ENCODE measurements at regions not wholly inside any gene's neighbourhood (a gene's known extent, or its start where the extent isn't known, plus 50 kb on each side); places are given as distances from the start of the nearest gene placed in this dataset.

DNA sequence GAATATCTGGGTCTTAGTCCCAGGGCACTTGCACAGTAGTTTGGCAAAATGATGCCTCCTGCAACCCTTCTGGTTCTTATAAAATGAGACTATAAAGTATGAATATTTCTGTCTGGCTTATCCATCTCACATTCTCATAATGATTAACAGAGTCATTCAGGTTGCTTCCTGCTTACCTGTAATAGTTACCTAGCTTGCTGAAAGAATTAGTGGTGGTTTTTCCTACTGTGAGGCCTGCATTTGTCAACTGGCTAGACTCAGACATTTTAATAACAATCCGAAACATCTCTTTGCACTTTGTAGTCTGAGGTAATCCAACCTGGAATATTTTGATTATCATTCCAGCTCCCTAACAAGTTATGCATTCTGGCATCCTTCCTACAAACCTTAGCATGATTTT lies 75.6 kb upstream of the POU1F1 start (continued):
- TF ChIP-seq, protein P1, sequence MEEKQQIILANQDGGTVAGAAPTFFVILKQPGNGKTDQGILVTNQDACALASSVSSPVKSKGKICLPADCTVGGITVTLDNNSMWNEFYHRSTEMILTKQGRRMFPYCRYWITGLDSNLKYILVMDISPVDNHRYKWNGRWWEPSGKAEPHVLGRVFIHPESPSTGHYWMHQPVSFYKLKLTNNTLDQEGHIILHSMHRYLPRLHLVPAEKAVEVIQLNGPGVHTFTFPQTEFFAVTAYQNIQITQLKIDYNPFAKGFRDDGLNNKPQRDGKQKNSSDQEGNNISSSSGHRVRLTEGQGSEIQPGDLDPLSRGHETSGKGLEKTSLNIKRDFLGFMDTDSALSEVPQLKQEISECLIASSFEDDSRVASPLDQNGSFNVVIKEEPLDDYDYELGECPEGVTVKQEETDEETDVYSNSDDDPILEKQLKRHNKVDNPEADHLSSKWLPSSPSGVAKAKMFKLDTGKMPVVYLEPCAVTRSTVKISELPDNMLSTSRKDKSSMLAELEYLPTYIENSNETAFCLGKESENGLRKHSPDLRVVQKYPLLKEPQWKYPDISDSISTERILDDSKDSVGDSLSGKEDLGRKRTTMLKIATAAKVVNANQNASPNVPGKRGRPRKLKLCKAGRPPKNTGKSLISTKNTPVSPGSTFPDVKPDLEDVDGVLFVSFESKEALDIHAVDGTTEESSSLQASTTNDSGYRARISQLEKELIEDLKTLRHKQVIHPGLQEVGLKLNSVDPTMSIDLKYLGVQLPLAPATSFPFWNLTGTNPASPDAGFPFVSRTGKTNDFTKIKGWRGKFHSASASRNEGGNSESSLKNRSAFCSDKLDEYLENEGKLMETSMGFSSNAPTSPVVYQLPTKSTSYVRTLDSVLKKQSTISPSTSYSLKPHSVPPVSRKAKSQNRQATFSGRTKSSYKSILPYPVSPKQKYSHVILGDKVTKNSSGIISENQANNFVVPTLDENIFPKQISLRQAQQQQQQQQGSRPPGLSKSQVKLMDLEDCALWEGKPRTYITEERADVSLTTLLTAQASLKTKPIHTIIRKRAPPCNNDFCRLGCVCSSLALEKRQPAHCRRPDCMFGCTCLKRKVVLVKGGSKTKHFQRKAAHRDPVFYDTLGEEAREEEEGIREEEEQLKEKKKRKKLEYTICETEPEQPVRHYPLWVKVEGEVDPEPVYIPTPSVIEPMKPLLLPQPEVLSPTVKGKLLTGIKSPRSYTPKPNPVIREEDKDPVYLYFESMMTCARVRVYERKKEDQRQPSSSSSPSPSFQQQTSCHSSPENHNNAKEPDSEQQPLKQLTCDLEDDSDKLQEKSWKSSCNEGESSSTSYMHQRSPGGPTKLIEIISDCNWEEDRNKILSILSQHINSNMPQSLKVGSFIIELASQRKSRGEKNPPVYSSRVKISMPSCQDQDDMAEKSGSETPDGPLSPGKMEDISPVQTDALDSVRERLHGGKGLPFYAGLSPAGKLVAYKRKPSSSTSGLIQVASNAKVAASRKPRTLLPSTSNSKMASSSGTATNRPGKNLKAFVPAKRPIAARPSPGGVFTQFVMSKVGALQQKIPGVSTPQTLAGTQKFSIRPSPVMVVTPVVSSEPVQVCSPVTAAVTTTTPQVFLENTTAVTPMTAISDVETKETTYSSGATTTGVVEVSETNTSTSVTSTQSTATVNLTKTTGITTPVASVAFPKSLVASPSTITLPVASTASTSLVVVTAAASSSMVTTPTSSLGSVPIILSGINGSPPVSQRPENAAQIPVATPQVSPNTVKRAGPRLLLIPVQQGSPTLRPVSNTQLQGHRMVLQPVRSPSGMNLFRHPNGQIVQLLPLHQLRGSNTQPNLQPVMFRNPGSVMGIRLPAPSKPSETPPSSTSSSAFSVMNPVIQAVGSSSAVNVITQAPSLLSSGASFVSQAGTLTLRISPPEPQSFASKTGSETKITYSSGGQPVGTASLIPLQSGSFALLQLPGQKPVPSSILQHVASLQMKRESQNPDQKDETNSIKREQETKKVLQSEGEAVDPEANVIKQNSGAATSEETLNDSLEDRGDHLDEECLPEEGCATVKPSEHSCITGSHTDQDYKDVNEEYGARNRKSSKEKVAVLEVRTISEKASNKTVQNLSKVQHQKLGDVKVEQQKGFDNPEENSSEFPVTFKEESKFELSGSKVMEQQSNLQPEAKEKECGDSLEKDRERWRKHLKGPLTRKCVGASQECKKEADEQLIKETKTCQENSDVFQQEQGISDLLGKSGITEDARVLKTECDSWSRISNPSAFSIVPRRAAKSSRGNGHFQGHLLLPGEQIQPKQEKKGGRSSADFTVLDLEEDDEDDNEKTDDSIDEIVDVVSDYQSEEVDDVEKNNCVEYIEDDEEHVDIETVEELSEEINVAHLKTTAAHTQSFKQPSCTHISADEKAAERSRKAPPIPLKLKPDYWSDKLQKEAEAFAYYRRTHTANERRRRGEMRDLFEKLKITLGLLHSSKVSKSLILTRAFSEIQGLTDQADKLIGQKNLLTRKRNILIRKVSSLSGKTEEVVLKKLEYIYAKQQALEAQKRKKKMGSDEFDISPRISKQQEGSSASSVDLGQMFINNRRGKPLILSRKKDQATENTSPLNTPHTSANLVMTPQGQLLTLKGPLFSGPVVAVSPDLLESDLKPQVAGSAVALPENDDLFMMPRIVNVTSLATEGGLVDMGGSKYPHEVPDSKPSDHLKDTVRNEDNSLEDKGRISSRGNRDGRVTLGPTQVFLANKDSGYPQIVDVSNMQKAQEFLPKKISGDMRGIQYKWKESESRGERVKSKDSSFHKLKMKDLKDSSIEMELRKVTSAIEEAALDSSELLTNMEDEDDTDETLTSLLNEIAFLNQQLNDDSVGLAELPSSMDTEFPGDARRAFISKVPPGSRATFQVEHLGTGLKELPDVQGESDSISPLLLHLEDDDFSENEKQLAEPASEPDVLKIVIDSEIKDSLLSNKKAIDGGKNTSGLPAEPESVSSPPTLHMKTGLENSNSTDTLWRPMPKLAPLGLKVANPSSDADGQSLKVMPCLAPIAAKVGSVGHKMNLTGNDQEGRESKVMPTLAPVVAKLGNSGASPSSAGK (IDR thresholded peaks at IDR 0.05) = no peak
- TF ChIP-seq, protein P2, sequence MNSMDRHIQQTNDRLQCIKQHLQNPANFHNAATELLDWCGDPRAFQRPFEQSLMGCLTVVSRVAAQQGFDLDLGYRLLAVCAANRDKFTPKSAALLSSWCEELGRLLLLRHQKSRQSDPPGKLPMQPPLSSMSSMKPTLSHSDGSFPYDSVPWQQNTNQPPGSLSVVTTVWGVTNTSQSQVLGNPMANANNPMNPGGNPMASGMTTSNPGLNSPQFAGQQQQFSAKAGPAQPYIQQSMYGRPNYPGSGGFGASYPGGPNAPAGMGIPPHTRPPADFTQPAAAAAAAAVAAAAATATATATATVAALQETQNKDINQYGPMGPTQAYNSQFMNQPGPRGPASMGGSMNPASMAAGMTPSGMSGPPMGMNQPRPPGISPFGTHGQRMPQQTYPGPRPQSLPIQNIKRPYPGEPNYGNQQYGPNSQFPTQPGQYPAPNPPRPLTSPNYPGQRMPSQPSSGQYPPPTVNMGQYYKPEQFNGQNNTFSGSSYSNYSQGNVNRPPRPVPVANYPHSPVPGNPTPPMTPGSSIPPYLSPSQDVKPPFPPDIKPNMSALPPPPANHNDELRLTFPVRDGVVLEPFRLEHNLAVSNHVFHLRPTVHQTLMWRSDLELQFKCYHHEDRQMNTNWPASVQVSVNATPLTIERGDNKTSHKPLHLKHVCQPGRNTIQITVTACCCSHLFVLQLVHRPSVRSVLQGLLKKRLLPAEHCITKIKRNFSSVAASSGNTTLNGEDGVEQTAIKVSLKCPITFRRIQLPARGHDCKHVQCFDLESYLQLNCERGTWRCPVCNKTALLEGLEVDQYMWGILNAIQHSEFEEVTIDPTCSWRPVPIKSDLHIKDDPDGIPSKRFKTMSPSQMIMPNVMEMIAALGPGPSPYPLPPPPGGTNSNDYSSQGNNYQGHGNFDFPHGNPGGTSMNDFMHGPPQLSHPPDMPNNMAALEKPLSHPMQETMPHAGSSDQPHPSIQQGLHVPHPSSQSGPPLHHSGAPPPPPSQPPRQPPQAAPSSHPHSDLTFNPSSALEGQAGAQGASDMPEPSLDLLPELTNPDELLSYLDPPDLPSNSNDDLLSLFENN (IDR thresholded peaks at IDR 0.05; ENCODE audit: low read depth in 2 of 2, low read length in 2 of 2) = no peak
- TF ChIP-seq ZBTB1 (CRISPR knock-in tag; IDR thresholded peaks at IDR 0.05; ENCODE audit: borderline replicate concordance, low read depth) (no peak), IRF9 (tag; IDR thresholded peaks at IDR 0.05) (no peak), EZH2 (IDR thresholded peaks at IDR 0.05; ENCODE audit: borderline replicate concordance, low read depth, low read length) (no peak), ZNF197 (CRISPR knock-in tag; IDR thresholded peaks at IDR 0.05; ENCODE audit: low read depth) (no peak), MED1 (CRISPR knock-in tag; IDR thresholded peaks at IDR 0.05; ENCODE audit: borderline replicate concordance) (no peak), HOXB6 (CRISPR knock-in tag; IDR thresholded peaks at IDR 0.05; ENCODE audit: borderline replicate concordance) (no peak), KAT8 (IDR thresholded peaks at IDR 0.05; ENCODE audit: low read depth) (no peak)
